ENCODE measurements at regions not wholly inside any gene's neighbourhood (a gene's known extent, or its start where the extent isn't known, plus 50 kb on each side); places are given as distances from the start of the nearest gene placed in this dataset.

- H2BK20ac ChIP-seq (ENCODE audit: low read length): no peak overlapping the region
- no peak overlapping the region for H4K8ac ChIP-seq (ENCODE audit: extremely low read depth, insufficient read depth, low read length)
- ChIA-PET POLR2A (ENCODE audit: partially characterized antibody) (no interaction called here), CTCF (ENCODE audit: partially characterized antibody) (no interaction called here)
- H3K4me1 ChIP-seq (replicated peaks in 1 of 4; ENCODE audit: control insufficient read depth in 3 of 4, insufficient read depth in 4 of 4, low read length in 3 of 4): no peaks in the 10 kb centered on the region
- no peaks in the 10 kb centered on the region for H3K27me3 ChIP-seq (replicated peaks in 1 of 4; ENCODE audit: control insufficient read depth in 3 of 4, extremely low read depth in 1 of 4, insufficient read depth in 3 of 4, low read length in 3 of 4)
- no peak for FAIRE-seq
- H3K36me3 ChIP-seq (ENCODE audit: control insufficient read depth in 2 of 4, insufficient read depth in 4 of 4, low read length in 3 of 4): no peaks in the 10 kb centered on the region
- no peak overlapping the region for H3K4me3 ChIP-seq (ENCODE audit: extremely low read depth in 1 of 4, insufficient read depth in 2 of 4, low read depth in 3 of 4, low read length in 4 of 4)
- no peak overlapping the region for H2BK15ac ChIP-seq (ENCODE audit: low read length)
- H3K27ac ChIP-seq (ENCODE audit: low read depth, low read length): no peak overlapping the region
- H2AFZ ChIP-seq (ENCODE audit: low read length): no peak overlapping the region
- H2BK5ac ChIP-seq (ENCODE audit: low read depth, low read length): no peak overlapping the region
- H3K79me2 ChIP-seq (ENCODE audit: control insufficient read depth in 1 of 2, insufficient read depth in 2 of 2, low read length in 2 of 2): no peaks in the 10 kb centered on the region
- no peak overlapping the region for H4K91ac ChIP-seq (replicated peaks; ENCODE audit: insufficient read length, low read length)
- H4K20me1 ChIP-seq (replicated peaks in 1 of 2; ENCODE audit: control insufficient read depth in 1 of 2, insufficient read depth in 2 of 2, low read length in 2 of 2): no peaks in the 10 kb centered on the region
- no peak for DNase-seq (ENCODE audit: low read depth in 1 of 2, low spot score in 2 of 2)
- H3K79me1 ChIP-seq (ENCODE audit: low read depth, low read length): no peaks in the 10 kb centered on the region
- no peak overlapping the region for H3K4me2 ChIP-seq (ENCODE audit: insufficient read depth in 1 of 2, low read depth in 2 of 2, low read length in 2 of 2)
- H3K14ac ChIP-seq (ENCODE audit: insufficient read length): no peak overlapping the region
- no peaks in the 10 kb centered on the region for H3K9me3 ChIP-seq (ENCODE audit: insufficient read depth in 2 of 2, low read depth in 1 of 2, low read length in 1 of 2)
- no peak overlapping the region for H3K56ac ChIP-seq (replicated peaks; ENCODE audit: insufficient read length, low read depth, low read length)
- H3K23ac ChIP-seq (ENCODE audit: insufficient read length): no peak overlapping the region
- H2AK5ac ChIP-seq (ENCODE audit: low read depth, low read length): no peak overlapping the region
- no peak overlapping the region for H3K4ac ChIP-seq (replicated peaks; ENCODE audit: insufficient read length, low read depth, low read length)
- no peak overlapping the region for H2BK120ac ChIP-seq (replicated peaks; ENCODE audit: low read depth, low read length)
- H3K23me2 ChIP-seq (ENCODE audit: low read depth, low read length): no peaks in the 10 kb centered on the region
- H4K5ac ChIP-seq (ENCODE audit: insufficient read length, low read depth, low read length): no peak overlapping the region
- no peak overlapping the region for H3K9ac ChIP-seq (replicated peaks in 1 of 4; ENCODE audit: extremely low read depth in 1 of 4, low read depth in 3 of 4, low read length in 3 of 4)
- whole genome bisulfite sequencing, 2 experiments (ENCODE audit: extremely low coverage in 1 of 2, insufficient coverage in 1 of 2, insufficient read length in 1 of 2, insufficient replicate concordance in 2 of 2, low coverage in 1 of 2, low lambda C conversion rate in 2 of 2, missing lambda C conversion rate in 1 of 2): 92% methylated on average over 12 of the region's 13 CpGs; no CpG with 5 or more reads in 1 of the 2 experiments
- H2BK12ac ChIP-seq (ENCODE audit: low read depth, low read length): no peak overlapping the region
- H3K18ac ChIP-seq (ENCODE audit: extremely low read depth, low read length): no peak overlapping the region
- TF ChIP-seq POLR2A (IDR thresholded peaks at IDR 0.05; ENCODE audit: control extremely low read depth in 1 of 2, low read depth in 2 of 2, low read length in 2 of 2) (no peak), POU5F1 (IDR thresholded peaks at IDR 0.05; ENCODE audit: low read depth, low read length) (no peak), SP2 (IDR thresholded peaks at IDR 0.05; ENCODE audit: low read length) (no peak), MAX (IDR thresholded peaks at IDR 0.05) (no peak), E2F6 (IDR thresholded peaks at IDR 0.05) (no peak), RAD21 (IDR thresholded peaks at IDR 0.05 in 1 of 2, conservative IDR thresholded peaks at IDR 0.05 in 1 of 2; ENCODE audit: low read depth in 2 of 2, low read length in 2 of 2) (no peak), SIX5 (IDR thresholded peaks at IDR 0.05; ENCODE audit: low read depth, low read length) (no peak), POLR2AphosphoS5 (IDR thresholded peaks at IDR 0.05; ENCODE audit: low read depth, low read length) (no peak), NANOG (IDR thresholded peaks at IDR 0.05; ENCODE audit: insufficient read depth, low read depth, low read length, poor library complexity, severe bottlenecking) (no peak), ATF2 (IDR thresholded peaks at IDR 0.05; ENCODE audit: low read length) (no peak), PHF8 (conservative IDR thresholded peaks at IDR 0.05; ENCODE audit: low read depth, low read length) (no peak)
Measured at GRCh38 chr2:240284503-240285259, 144.2 kb upstream of the OTOS start.

All from H1 (cell line).